Thoracic aorta (tissue), 2 donors: ENCODE measurements at regions not wholly inside any gene's neighbourhood (a gene's known extent, or its start where the extent isn't known, plus 50 kb on each side); places are given as distances from the start of the nearest gene placed in this dataset.

ENCODE experiments used
- ATAC-seq: fragments of 150-250 bp; one replicate; pipeline ENCODE4 v1.8.0; 2017; ENCODE audit warnings: low read depth; ENCODE audit not compliant: insufficient number of reproducible peaks, low FRiP score
- DNase-seq: peaks from one replicate; pipeline ENCODE4 v3.0.0-alpha.2; 2020; ENCODE audit warnings: low spot score
- H3K27ac ChIP-seq, 2 donors: fragments of 200-600 bp; sonication (generic); 1 replicate in 1 of 2; 2 replicates in 1 of 2; pipeline ENCODE4 v1.5.1; 2016; ENCODE audit warnings: mild to moderate bottlenecking in 2 of 2, moderate library complexity in 2 of 2
- H3K27me3 ChIP-seq: fragments of 200-600 bp; sonication (generic); replicated peaks from 2 replicates; pipeline ENCODE4 v1.6.0; 2016; ENCODE audit warnings: mild to moderate bottlenecking; ENCODE audit not compliant: insufficient read depth
- H3K36me3 ChIP-seq: fragments of 200-600 bp; sonication (generic); one replicate; pipeline ENCODE4 v1.5.1; 2016
- H3K4me1 ChIP-seq, 2 donors: fragments of 200-600 bp; sonication (generic); 1 replicate in 1 of 2; 2 replicates in 1 of 2; pipeline versions ENCODE4 v1.5.1 to v1.6.0; 2016; ENCODE audit warnings: low read depth in 2 of 2, mild to moderate bottlenecking in 1 of 2; ENCODE audit not compliant: control insufficient read depth in 1 of 2
- H3K4me3 ChIP-seq: fragments of 200-600 bp; sonication (generic); 2 replicates; pipeline ENCODE4 v1.5.1; 2016; ENCODE audit warnings: mild to moderate bottlenecking
- H3K9me3 ChIP-seq: fragments of 200-600 bp; sonication (generic); 2 replicates; pipeline ENCODE4 v1.5.1; 2016
- CTCF ChIP-seq: fragments of 200-600 bp; sonication (generic); IDR thresholded peaks from one replicate; pipeline ENCODE4 v1.5.1; 2019; ENCODE audit warnings: antibody characterized with exemption

GRCh38 chr15:98131924-98132323 lies 171.4 kb downstream of the ARRDC4 start:
- DNase-seq (no peak), ATAC-seq (no peak)
- H3K27ac ChIP-seq = no peak overlapping the region
- no peaks in the 10 kb centered on the region for H3K9me3 ChIP-seq
- no peaks in the 10 kb centered on the region for H3K4me1 ChIP-seq
- H3K36me3 ChIP-seq = no peaks in the 10 kb centered on the region
- H3K27me3 ChIP-seq = no peaks in the 10 kb centered on the region
- H3K4me3 ChIP-seq = no peak overlapping the region
- TF ChIP-seq CTCF = no peak

DNA sequence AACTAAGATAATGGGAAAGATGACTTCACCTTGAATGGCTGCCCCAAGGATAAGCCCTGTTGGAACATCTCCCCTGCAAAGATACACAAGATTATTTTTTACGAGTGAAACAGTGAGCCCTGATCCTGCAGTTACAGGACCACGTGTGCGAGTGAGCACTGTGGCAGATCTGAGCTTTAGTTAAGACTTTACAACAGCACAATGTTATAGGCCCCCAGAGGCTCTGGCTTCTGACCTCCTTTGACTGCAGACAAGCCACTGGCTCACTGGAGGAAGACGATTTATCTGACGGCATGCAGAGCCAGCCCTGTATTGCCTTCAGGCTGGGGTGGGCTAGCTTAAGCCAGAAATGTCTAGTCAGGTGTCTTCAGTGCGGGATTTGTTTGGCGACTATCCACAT lies 174.4 kb downstream of the ARRDC4 start:
- DNase-seq (no peak), ATAC-seq (no peak)
- no peaks in the 10 kb centered on the region for H3K27me3 ChIP-seq
- H3K27ac ChIP-seq = no peak overlapping the region
- TF ChIP-seq CTCF = no peak
- H3K36me3 ChIP-seq = no peaks in the 10 kb centered on the region
- H3K4me3 ChIP-seq = no peak overlapping the region
- H3K9me3 ChIP-seq = no peaks in the 10 kb centered on the region
- H3K4me1 ChIP-seq = no peaks in the 10 kb centered on the region

DNA sequence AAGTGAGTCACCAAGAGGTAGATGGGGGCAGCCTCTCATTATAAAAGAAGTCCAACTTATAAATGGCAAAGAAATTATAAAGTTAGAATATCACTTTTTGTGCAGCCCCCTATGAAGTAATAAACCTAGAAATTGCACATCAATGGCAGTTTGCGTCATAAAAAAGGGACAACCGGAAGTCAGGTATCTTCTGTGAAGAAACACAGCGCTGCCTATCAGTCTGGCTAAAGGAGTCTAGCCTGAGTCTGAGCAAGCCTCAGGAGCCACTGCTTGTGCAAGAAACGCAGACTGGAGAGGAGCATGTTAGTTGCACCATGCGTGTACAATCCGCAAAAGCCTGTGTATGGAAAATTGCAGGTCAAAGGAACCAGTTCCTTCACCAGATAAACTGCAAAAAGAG lies 178.4 kb downstream of the ARRDC4 start:
- DNase-seq (no peak), ATAC-seq (no peak)
- Histone ChIP-seq H3K9me3 (no peaks in the 10 kb centered on the region), H3K27ac (no peak overlapping the region), H3K36me3 (no peaks in the 10 kb centered on the region), H3K4me3 (no peak overlapping the region), H3K27me3 (no peaks in the 10 kb centered on the region), H3K4me1 (no peaks in the 10 kb centered on the region)
- no peak for TF ChIP-seq CTCF

GRCh38 chr15:98139337-98139736 lies 178.8 kb downstream of the ARRDC4 start:
- H3K36me3 ChIP-seq = no peaks in the 10 kb centered on the region
- H3K9me3 ChIP-seq = no peaks in the 10 kb centered on the region
- no peak for ATAC-seq
- no peak overlapping the region for H3K27ac ChIP-seq
- H3K27me3 ChIP-seq = no peaks in the 10 kb centered on the region
- no peak for TF ChIP-seq CTCF
- DNase-seq = no peak
- H3K4me1 ChIP-seq = no peaks in the 10 kb centered on the region
- no peak overlapping the region for H3K4me3 ChIP-seq

DNA sequence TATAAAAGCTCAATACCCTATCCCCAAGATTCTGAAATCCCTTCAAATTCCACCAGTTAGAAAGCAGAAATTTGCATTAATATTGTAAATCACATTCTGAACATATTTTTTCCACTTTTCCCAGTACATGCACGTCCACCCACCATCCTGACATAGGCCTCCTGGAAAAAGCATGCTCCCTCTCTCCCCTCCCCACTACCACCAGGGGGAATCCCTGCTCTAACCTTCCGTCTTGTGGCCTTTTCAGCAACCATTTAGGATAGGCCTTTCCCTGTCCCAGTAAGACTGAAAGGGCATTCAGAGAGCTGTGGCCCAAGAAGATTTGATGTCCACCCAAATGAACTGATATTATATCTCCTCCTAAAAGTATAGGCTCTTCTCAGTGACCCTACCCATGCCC lies 182.1 kb downstream of the ARRDC4 start:
- Histone ChIP-seq H3K36me3 (no peaks in the 10 kb centered on the region), H3K4me1 (no peaks in the 10 kb centered on the region), H3K9me3 (no peaks in the 10 kb centered on the region), H3K27me3 (no peaks in the 10 kb centered on the region), H3K27ac (no peak overlapping the region), H3K4me3 (no peak overlapping the region)
- ATAC-seq = no peak
- no peak for DNase-seq
- no peak for TF ChIP-seq CTCF
